A673 (cell line): ENCODE measurements at regions not wholly inside any gene's neighbourhood (a gene's known extent, or its start where the extent isn't known, plus 50 kb on each side); places are given as distances from the start of the nearest gene placed in this dataset.

Experiments used
- BruUV-seq: library from RNA; stranded (reverse); fragments of 400-500 nt; replicated peaks from 2 replicates; lab custom pipeline; 2021; lab: Mats Ljungman, UMichigan
- CTCF ChIA-PET: fragments of 300-600 bp; sonication (Branson Sonifier 250); formaldehyde crosslinking; loops from one replicate; lab custom pipeline; 2022; ENCODE audit warnings: antibody characterized with exemption; lab: Charles Lee
- POLR2A ChIA-PET: fragments of 300-600 bp; sonication (Branson Sonifier 250); formaldehyde crosslinking; loops from one replicate; lab custom pipeline; 2022; ENCODE audit warnings: antibody characterized with exemption; ENCODE audit not compliant: low non-redundant PET; lab: Charles Lee
- DNase-seq: peaks from one replicate; pipeline ENCODE4 v3.0.0-alpha.2; 2015; ENCODE audit warnings: low spot score
- H3K27ac ChIP-seq: fragments of 200-600 bp; sonication (generic); 2 replicates; pipeline ENCODE4 v1.5.1; 2016; ENCODE audit warnings: mixed run types, low read depth, mild to moderate bottlenecking, mixed read lengths, antibody characterized with exemption, low read length; ENCODE audit not compliant: poor library complexity, severe bottlenecking
- H3K27me3 ChIP-seq: fragments of 200-600 bp; sonication (generic); replicated peaks from 2 replicates; pipeline ENCODE4 v1.6.1; 2017; ENCODE audit warnings: mixed run types, low read depth, mild to moderate bottlenecking, mixed read lengths, antibody characterized with exemption, low read length; ENCODE audit not compliant: insufficient read depth, poor library complexity
- H3K36me3 ChIP-seq: fragments of 200-600 bp; sonication (generic); 2 replicates; pipeline ENCODE4 v1.6.1; 2016; ENCODE audit warnings: mixed run types, mild to moderate bottlenecking, mixed read lengths, antibody characterized with exemption, low read length; ENCODE audit not compliant: insufficient read depth, poor library complexity, severe bottlenecking
- H3K4me1 ChIP-seq: fragments of 200-600 bp; sonication (generic); 2 replicates; pipeline ENCODE4 v1.6.1; 2017; ENCODE audit warnings: mixed run types, mild to moderate bottlenecking, mixed read lengths, antibody characterized with exemption, low read length; ENCODE audit not compliant: insufficient read depth, poor library complexity, severe bottlenecking
- H3K4me3 ChIP-seq: fragments of 200-600 bp; sonication (generic); 2 replicates; pipeline ENCODE4 v1.5.1; 2016; ENCODE audit warnings: low read depth, mixed run types, mild to moderate bottlenecking, mixed read lengths, low read length; ENCODE audit not compliant: poor library complexity, severe bottlenecking
- H3K9me3 ChIP-seq: fragments of 200-600 bp; sonication (generic); 2 replicates; pipeline ENCODE4 v1.6.1; 2016; ENCODE audit warnings: mixed run types, low read depth, mild to moderate bottlenecking, mixed read lengths, antibody characterized with exemption, low read length; ENCODE audit not compliant: poor library complexity, severe bottlenecking
- EZH2 ChIP-seq: fragments of 200-600 bp; sonication (generic); IDR thresholded peaks from 2 replicates; pipeline ENCODE4 v1.6.1; 2017; ENCODE audit warnings: borderline replicate concordance, low read depth, mild to moderate bottlenecking, mixed read lengths, antibody characterized with exemption, low read length; ENCODE audit not compliant: poor library complexity, severe bottlenecking
- intact Hi-C: fragments of 100-400 bp; cut with micrococcal nuclease; formaldehyde crosslinking; loops from one replicate; pipeline ENCODE4 v1.10.0; 2022; ENCODE audit not compliant: unreplicated experiment
- TF ChIP-seq, protein P1 (sequence below): fragments of 300-800, 200-600 bp; sonication (generic); conservative IDR thresholded peaks from 2 replicates; pipeline ENCODE4 v1.5.1; 2017; ENCODE audit warnings: low read depth, mild to moderate bottlenecking, antibody characterized with exemption, low read length, moderate library complexity, mixed read lengths

DNA sequence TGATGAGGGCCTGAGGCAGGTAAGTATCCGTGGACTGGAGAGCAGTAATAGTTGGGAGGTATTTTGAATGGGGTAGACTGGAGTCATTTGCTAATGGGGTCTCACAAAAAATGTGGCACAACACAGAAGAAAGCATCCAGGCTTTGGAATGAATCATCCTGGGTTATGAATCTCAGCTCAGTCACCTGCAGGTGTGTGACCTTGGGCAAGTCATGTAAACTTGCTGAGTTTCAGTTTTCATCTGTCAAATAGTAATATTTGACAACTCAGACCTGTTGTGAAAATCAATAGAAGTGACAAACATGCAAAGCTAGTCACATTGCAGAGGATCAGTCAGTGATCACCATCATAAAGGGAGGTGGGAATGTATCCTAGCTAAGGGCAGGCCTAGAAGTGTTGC lies 232.0 kb upstream of the TENM4 start:
- no peaks in the 10 kb centered on the region for H3K36me3 ChIP-seq
- intact Hi-C loops = no loop called here
- H3K4me1 ChIP-seq = no peaks in the 10 kb centered on the region
- no peak for DNase-seq
- CTCF ChIA-PET = no interaction called here
- no peak overlapping the region for H3K27ac ChIP-seq
- BruUV-seq = no TSS peak
- no peaks in the 10 kb centered on the region for H3K9me3 ChIP-seq
- H3K4me3 ChIP-seq = no peak overlapping the region
- POLR2A ChIA-PET = interaction anchor here (0.6 kb wide), 1 partner anchor 267 kb away, joined by 8 read pairs; no protein-coding TSS in a partner anchor
- TF ChIP-seq EZH2 = no peak
- TF ChIP-seq, protein P1, sequence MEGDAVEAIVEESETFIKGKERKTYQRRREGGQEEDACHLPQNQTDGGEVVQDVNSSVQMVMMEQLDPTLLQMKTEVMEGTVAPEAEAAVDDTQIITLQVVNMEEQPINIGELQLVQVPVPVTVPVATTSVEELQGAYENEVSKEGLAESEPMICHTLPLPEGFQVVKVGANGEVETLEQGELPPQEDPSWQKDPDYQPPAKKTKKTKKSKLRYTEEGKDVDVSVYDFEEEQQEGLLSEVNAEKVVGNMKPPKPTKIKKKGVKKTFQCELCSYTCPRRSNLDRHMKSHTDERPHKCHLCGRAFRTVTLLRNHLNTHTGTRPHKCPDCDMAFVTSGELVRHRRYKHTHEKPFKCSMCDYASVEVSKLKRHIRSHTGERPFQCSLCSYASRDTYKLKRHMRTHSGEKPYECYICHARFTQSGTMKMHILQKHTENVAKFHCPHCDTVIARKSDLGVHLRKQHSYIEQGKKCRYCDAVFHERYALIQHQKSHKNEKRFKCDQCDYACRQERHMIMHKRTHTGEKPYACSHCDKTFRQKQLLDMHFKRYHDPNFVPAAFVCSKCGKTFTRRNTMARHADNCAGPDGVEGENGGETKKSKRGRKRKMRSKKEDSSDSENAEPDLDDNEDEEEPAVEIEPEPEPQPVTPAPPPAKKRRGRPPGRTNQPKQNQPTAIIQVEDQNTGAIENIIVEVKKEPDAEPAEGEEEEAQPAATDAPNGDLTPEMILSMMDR = no peak
- H3K27me3 ChIP-seq = no peaks in the 10 kb centered on the region

DNA sequence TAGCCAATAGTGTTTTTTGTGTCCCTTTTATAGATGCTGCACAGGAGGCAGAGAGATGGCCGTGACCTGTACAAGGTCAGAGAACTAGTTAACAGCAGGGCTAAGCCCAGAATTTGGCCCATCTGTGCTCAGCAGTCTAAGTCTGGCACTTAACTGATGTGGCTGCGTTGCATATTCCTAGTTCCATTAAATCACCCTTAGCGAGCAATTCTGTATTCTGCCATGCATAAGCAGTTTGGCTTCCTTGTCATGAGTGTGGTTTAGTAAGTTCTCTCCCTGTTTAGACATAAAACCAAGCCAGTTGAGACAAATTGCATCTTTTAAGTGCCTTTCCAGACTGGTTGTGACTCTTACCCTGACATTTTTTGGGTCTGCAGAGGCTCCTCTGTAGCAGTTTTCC lies 230.6 kb upstream of the TENM4 start:
- ChIA-PET CTCF (no interaction called here), POLR2A (no interaction called here)
- H3K27me3 ChIP-seq = no peaks in the 10 kb centered on the region
- no peaks in the 10 kb centered on the region for H3K4me1 ChIP-seq
- H3K27ac ChIP-seq = no peak overlapping the region
- no peaks in the 10 kb centered on the region for H3K9me3 ChIP-seq
- intact Hi-C loops = no loop called here
- no peak for DNase-seq
- TF ChIP-seq, protein P1 = no peak
- TF ChIP-seq EZH2 = no peak
- H3K4me3 ChIP-seq = no peak overlapping the region
- no TSS peak for BruUV-seq
- H3K36me3 ChIP-seq = no peaks in the 10 kb centered on the region

DNA sequence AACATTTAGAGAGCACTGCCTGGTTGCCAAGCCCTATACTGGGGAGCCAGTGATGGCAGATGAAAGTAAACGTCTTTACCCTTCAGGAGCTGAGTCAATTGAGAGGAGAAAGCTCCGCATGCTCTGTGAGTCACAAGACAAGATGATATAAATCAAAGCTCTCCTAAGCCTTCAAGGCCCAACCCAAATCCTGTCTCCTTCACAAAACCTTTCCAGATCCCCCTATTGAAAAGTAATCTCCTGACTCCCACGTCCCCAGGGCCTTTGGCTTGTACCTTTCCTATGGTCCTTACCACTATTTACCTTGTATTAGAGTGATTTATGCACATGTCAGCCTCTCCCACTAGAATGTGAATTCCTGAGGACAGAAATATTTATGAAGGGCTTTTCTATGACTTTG lies 230.1 kb upstream of the TENM4 start:
- Histone ChIP-seq H3K27me3 (no peaks in the 10 kb centered on the region), H3K9me3 (no peaks in the 10 kb centered on the region), H3K36me3 (no peaks in the 10 kb centered on the region), H3K4me3 (no peak overlapping the region), H3K4me1 (no peaks in the 10 kb centered on the region), H3K27ac (no peak overlapping the region)
- no peak for DNase-seq
- CTCF ChIA-PET = no interaction called here
- no TSS peak for BruUV-seq
- intact Hi-C loops = no loop called here
- POLR2A ChIA-PET = no interaction called here
- no peak for TF ChIP-seq EZH2
- TF ChIP-seq, protein P1 = no peak
